Pons (tissue), 1 donor: ENCODE measurements at regions not wholly inside any gene's neighbourhood (a gene's known extent, or its start where the extent isn't known, plus 50 kb on each side); places are given as distances from the start of the nearest gene placed in this dataset.

Source experiments
- DNase-seq: peaks from one replicate; pipeline ENCODE4 v3.0.0-alpha.2; 2016; ENCODE audit warnings: low spot score

- DNase-seq = no peak
Observed at GRCh38 chr2:217749008-217749407, 253.8 kb downstream of the TNS1 start.

- DNase-seq = no peak
Observed at GRCh38 chr2:217746808-217747207, 256.0 kb downstream of the TNS1 start.

GRCh38 chr2:217743966-217744761, 258.6 kb downstream of the TNS1 start:
- peak; percentile 58 for DNase-seq

- no peak for DNase-seq
Observed at GRCh38 chr2:217743407-217743806, 259.4 kb downstream of the TNS1 start.

DNA sequence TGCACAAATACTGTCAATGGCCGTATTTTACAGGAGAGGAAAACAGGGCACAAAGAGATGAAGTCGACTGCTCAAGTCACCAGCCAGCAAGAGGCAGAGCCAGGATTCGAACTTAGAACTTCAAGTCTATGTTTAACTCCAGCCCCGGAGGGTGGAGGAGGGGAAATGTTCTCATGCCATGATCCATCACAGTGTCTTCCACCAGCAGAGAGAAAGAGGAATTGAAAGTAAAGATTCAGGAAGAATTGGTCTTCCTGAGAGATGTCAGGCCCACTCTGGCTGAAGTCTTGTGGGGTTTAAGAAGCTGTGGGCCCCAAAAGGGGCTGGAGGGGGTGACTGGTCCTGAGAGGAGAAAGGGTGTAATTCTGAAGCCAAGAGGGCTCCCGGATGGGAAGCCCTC, 260.0 kb downstream of the TNS1 start:
- peak; percentile 58 for DNase-seq

- no peak for DNase-seq
Observed at GRCh38 chr2:217742276-217742675, 260.5 kb downstream of the TNS1 start.

DNA sequence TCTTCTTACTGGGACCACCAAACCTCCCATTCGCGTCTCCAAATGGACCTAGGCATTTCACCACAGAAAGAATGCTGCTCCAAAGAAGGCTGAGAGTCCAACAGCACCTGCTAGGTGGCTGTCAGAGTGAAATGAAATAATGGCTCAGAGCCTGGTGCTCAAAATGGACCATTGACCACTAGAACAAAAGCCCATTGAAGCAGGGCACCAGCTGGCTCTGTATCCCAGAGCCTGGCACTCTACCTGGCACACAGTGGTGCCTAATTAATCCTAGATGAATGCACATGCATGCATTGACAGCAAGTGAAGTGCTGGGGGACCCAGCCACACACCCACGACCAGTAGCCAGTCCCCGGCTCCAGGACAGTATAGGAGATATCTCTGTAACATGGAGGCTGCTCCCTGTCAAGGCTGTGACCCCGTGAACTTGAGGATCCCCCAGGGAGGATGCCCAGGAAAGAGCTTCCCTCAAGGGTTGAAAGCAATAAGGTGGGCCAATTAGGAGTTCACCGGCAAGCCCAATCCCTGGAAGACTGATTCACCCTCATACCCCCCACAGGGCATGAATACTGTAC, 261.3 kb downstream of the TNS1 start:
- peak; percentile 75 for DNase-seq

DNA sequence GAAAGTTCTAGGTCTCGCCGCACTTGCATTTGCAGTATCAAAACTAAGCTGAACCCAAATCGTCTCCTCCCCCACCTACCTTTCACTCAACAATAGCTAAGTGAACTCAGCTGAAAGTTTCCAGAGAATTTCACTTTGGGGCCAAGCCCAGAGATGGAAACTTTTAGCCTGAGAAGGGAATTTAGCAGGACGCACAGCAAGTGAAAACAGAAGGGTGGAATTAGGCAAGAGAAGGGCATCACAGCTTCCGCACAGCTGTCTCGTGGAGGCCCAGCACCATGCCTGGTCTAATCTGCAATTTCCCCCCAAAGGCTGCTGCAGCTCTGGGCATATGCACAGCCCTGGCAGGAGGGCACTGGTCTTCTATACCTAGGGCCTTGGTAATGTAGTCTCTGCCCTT, 262.0 kb downstream of the TNS1 start:
- no peak for DNase-seq

DNA sequence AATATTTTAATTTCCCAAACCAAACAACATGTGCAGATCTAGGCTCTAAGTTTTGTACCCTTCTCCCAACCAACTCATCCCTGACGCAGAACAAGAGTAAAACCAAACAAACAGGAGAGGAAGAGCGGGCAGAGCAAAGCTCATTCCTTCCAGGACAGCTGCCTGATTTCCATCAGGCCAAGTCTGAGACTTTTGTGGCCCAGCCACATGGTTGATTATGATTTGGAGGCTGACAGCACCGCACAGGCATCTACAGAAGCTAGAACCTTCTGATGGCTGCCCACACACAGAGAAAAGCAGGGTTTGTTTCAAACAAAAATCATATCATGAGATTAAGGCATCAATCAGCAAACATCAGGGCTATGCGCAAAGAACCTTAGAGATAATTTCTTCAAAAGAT, 262.6 kb downstream of the TNS1 start:
- DNase-seq = no peak

GRCh38 chr2:217739741-217740140, 263.1 kb downstream of the TNS1 start:
- no peak for DNase-seq

DNA sequence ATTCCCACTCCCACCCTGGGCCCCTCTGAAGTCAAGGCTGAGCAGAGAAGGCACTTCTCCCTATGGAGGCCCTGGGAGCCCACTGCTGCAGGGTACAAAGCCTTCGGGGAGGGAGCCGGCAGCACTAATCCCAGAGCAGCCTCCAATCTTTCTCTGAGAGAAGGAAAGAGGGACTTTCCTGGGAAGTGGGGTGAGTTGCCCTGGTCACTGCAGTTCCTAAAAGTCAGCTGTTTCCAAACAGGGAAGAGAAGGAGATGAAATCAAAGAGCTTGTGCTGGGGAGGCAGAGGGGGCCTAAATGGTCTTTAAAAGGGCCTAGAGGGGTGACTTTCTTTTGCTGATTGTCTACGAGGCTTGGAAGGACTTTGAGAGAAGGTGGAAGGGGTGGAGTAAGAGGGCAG, 264.7 kb downstream of the TNS1 start:
- no peak for DNase-seq

GRCh38 chr2:217736776-217737550, 265.8 kb downstream of the TNS1 start:
- no peak for DNase-seq

DNA sequence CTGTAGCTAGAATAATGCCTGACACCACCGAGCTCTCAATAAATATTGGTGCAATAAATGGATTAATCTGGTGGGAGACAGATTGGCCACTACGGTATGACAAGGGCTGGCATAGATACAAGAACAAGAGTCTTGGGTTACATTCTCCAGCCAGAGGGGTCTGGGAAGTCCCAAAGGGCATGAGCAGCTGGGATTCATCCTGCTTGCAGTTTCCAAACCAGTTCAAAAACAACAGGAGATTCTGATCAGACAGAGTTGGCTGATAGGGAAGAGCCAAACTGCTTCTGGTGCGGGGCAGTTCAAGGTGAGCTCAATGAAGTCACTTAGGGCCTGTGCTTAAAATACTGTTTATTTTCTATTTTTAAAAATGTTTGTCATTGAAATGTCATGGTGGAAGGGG, 266.9 kb downstream of the TNS1 start:
- DNase-seq = no peak

DNA sequence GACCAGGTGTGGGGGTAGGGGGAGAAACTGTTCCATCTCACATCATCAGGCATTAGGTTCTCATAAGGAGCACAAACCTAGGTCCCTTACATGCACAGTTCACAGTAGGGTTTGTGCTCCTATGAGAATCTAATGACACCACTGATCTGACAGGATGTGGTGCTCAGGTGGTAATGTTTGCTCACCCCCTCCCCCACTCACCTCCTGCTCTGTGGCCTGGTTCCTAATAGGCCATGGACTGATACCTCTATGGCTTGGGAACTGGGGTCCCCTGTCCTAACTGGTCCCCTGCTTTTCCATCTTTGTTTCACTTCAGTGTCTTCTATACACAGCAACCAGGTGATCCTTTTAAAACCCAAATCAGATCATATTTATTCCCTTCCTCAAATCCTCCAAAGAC, 267.8 kb downstream of the TNS1 start:
- no peak for DNase-seq

GRCh38 chr2:217733461-217733860, 269.3 kb downstream of the TNS1 start:
- DNase-seq = no peak

- no peak for DNase-seq
Observed at GRCh38 chr2:217732992-217733391, 269.8 kb downstream of the TNS1 start.

- no peak for DNase-seq
Observed at GRCh38 chr2:217731805-217732204, 271.0 kb downstream of the TNS1 start.

GRCh38 chr2:217729421-217730053, 273.3 kb downstream of the TNS1 start:
- peak; percentile 17 for DNase-seq

- no peak for DNase-seq
Observed at GRCh38 chr2:217727801-217728200, 275.0 kb downstream of the TNS1 start.

DNA sequence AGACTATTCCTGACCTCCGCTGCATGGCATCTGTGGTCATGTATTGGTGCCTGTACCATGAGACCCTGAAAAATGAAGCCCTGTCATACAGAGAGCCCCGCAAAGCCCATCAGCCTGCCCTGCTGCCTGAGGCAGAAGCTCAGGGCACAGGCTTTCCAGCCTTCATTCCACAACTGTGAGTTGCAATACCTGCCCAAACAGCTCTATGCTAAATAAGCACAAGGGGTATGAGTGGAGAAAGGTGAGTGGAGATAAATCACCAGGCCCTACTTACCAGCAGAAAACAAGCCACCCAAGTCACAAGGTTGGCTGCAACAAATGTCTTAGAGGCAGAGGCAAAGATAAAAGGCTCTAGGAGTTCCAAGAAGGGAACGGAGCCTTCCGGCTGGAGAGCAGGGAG, 277.4 kb downstream of the TNS1 start:
- no peak for DNase-seq

DNA sequence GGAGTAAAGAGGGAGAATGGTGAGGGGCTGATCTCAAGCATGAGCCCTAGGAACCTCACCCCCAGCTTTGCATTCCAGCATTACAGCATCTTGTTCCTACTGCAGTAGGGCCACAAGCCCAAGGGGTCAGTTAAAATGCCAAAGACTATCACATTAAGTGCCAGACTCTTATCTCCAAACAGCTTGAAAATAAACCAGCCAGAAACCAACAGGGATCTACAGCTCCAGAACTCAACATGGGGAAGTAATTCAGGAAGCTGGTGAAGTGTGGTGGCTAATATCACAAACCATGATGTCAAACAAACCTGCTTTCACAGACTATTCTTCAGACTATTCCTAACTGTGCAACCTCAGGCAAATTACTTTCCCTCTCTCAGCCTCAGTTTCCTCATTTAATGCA, 278.3 kb downstream of the TNS1 start:
- no peak for DNase-seq

GRCh38 chr2:217723981-217724380, 278.8 kb downstream of the TNS1 start:
- DNase-seq = no peak
